ENCODE measurements at regions not wholly inside any gene's neighbourhood (a gene's known extent, or its start where the extent isn't known, plus 50 kb on each side); places are given as distances from the start of the nearest gene placed in this dataset.

DNA sequence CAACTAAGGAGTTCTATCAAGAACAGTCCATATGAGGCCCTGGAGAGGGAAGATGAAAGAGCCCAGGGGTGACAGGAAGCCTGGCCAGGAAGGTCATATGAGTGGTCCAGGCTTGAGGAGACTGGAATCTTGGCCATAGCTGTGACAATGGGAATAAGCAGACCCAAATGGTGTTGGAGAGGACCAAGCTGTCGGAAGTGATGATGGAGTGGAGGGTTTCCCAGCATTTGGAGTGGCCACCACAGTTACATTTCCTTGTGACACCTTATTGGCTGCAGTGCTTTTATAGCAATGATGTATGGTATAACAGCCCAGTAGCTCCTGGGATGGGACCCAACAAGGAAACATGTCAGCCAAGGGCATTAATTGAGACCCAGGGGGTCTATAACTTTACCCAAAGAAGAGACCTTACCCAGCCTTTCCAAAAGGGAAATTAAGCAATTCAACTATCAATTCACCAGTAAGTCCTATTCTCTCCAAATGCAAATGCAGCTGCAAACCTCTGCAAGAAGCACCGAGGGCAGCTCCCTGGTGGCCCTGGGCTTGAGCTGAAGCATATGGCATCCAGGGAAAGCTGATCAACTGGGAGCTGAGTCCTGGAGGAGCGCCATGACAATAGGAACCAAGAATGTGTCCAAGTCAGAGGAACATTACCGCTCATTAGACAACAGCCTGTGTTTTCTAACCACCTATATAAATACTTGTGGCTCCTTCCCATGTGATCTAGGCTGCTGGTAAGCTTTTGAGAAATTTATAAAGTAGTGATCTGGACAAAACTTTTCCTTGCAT is 219.4 kb downstream of the SOD2 start:
- no peak for DNase-seq

DNA sequence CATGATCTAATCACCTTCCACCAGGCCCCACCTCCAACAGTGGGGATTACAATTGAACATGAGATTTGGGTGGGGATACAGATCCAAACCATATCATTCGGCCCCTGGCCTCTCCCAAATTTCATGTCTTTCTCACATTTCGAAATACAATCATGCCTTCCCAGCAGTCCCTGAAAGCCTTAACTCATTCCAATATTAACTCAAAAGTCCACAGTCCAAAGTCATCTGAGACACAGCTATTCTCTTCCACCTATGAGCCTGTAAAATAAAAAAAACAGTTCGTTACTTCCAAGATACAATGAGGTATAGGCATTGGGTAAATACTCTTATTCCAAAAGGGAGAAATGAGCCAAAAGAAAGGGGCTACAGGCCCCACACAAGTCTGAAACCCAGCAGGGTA is 222.6 kb downstream of the SOD2 start:
- DNase-seq = no peak

DNA sequence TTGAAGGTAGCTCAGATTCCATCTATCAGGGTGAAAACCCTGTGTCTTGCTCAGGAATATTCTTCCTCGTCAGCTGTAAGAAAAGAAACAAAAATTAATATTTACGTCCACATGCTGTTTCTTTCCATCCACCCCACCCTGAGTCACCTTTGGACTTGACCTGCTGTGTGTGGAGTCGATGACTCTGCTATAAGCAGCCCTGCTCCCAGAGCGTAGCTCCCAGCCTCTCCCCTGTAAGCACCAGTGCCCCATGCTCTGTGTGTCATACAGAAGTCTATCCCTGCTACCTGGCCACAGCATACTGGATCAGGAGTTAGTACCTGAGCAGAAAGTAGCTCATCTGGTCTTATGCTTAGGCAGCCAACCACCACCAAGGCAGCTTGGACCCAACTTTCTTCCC is 223.6 kb downstream of the SOD2 start:
- DNase-seq = no peak

DNA sequence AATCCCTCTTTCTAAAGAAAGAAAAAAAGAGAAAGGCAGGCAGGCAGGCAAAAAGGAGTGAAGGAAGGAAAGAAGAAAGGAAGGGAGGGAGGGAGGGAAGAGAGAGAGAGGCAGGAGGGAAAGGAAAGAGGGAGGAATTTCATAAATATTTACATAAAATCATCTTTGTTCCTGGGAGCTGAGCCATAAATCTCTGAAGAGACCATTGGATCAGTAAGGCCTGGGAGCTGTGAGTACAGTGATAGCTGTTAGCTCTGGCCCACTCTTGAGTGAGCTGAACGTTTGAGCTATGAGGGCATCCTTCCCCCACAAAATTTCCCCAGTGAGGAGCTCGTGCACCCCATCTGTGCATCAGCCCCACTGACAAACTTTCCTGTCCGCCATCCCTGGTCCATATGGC is 224.0 kb downstream of the SOD2 start:
- DNase-seq = no peak

DNA sequence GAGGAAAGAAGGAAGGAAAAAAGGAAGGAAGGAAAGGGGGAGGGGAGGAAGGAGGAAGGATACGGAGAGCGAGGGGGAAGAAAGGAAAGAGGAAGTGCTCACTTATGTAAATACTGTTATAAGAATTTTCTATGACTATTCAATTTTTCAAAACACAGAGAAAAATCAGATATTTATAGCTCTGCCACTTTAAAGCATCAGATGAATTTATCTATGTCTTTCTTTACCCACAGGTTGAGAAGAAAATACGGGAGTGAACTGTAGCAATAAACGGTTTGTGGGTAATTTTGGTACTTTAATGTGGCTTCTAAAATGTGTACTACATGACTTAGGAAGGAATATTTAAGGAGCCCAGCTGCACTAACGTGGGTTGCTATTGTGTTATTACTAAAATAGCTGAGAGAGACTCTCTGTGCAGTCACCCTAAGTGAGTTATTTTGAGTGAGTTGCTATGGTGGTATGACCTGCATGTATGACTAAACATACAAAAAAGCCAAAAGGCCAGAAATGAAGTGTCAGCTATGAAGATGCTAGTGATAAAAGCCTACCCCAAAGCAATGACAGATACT is 225.5 kb downstream of the SOD2 start:
- DNase-seq = no peak

DNA sequence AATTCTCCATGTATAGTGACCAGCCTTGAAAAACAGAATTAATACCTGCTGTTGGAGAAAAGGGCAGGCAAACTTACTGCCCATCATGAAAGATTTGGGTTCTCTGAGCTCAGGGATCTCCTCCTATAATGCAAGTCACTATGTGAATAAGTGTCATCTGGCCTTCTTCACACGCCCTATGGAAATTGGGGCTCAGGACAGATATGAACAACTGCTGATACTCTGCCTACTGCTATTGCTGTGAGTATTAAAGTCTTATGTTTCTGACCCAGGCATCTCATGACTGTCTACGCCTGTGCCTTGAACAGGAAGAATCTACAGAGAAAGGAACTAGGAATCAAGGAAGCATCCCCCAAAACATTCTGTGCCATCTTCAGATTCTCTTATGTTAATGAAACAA is 226.1 kb downstream of the SOD2 start:
- DNase-seq = no peak

DNA sequence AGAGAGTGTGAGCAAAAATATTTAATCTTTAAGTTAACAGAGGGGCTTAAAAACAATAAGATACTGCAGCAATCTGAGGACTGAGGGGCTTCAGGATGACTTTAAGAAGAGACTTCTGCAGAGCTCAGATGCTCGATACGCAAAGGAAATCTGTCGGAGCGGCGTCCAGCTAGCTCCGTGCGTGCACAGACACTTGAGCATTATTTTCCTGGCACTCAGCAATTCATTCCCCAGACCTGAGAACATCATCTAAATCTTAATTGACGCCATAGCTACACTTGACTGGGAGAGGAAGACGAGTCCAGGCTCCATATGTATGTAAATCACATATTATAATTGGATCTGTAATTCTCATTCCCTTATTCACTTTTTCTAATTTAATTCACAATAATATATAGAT is 228.2 kb downstream of the SOD2 start:
- DNase-seq = no peak

DNA sequence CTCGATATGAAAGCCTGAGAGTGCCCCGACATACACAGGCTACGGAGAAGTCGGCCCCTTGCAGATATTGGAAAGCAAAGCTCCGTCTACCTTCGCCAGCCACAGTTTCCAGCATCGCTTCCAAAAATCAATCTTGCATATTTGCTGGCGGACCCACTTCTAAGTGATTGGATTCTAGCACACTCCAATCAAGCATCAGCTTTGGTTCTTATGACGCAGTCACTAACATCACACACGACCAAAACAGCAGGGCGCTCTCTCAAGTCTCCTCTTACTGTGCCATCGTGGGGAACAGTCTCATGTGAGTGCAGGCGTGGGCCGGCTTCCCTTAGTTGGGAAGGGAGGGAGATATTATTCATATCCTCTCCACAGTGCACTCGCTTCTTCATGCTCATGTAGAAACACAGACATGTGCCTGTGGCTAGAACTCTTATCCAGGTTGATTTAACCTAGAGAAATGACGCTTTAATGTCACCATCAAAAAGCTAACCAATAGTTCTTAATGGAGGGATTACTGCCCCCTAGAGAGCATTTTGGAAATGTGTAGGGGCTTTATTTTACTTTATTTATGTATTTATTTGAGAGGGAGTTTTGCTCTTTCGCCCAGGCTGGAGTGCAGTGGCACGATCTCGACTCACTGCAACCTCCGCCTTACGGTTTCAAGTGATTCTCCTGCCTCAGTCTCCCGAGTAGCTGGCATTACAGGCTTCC is 229.8 kb downstream of the SOD2 start:
- DNase-seq = peak in 1 of 2 donors; percentile 1

DNA sequence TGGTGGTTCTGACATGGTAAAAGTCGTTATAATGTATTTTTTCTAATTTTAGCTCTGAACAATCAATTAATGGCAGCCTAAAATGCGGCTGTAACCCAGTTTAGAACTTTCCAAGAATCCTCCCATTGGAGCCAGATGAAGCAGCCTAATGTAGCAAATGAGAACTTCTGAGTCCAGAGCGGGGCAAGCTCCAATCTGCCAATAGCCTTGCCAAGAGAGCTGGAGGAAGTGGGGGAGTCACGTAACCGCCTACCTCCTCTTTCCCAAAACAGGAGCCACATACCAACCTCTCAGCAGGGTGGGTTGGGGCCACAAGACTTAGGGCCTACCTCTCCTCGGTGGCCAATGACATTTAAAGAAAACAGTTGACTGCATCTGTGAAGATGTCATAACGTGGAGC is 230.6 kb downstream of the SOD2 start:
- DNase-seq = no peak

DNA sequence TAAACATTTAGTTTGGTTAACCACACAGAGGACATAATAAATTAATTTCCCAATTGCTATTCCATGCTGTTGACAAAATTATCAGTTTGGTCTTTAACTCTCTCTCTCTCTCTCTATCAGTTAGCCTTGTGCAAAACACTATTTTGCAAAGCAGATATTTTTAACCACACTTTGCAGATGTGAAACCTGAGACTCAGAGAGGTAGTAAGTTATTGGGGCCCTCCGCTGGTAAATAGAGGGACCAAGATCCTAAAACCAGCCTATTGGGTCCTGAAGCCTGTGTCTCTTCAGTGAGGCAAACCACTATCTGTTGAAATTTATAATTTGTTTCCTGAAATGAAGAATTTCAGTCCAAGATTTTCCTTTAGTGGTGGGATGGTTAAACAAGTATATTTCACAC is 231.0 kb downstream of the SOD2 start:
- DNase-seq = no peak

DNA sequence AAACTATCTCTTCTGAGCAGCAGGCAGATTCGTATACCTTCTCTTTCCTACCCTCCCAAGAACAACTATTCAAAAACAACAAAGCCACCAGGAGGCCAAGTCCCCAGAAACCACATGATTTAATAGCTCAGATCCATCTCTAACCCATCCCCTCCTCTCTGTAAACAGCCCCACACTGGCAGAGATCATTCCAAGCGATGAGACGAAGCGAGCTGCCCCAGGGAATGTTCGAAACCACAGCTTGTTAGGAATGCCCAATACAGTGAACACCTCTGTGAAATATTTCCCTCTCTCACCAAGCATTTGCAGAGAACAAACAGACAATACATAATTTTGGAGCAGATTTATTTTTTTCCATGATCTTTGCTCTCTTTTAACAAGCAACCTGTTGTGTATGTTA is 231.8 kb downstream of the SOD2 start:
- DNase-seq = no peak

DNA sequence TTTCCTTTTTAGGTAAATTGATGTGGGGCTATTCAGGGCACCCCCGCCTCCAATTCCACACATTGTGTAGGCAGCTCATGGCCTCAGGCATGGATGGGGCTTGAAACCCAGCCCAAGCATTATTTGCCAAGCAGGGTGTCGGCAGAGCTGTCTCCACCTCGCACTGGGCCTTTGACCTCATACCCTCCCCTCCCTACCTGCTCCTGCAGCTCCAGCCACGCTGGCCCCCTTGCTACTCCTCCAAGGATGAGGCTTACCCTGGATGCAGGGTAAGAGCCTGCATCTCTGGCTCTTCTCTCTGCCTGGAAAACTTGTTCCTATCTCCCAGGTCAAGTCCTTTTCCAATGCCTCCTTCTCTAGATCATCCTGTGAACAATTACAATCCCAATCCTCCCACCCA is 232.6 kb downstream of the SOD2 start:
- no peak for DNase-seq

DNA sequence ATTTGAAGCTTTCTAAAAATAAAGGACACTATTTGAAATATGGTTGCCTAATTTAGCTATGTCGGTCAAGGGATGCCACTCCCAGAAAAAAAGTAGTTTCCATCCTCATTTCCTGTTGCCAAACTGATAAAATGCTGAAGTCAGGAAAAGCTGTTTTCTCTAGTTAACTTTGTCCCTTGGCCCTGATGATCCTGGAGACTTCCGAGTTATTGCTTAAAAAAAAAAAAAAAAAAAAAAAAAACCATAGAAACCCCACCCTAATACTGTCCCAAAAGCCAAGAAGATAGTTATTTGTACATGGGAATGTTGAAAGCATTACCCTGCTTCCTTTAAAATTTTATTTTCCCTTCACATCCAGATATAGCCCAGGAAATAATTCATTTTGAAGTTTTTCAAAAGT is 236.7 kb downstream of the SOD2 start:
- DNase-seq = no peak

DNA sequence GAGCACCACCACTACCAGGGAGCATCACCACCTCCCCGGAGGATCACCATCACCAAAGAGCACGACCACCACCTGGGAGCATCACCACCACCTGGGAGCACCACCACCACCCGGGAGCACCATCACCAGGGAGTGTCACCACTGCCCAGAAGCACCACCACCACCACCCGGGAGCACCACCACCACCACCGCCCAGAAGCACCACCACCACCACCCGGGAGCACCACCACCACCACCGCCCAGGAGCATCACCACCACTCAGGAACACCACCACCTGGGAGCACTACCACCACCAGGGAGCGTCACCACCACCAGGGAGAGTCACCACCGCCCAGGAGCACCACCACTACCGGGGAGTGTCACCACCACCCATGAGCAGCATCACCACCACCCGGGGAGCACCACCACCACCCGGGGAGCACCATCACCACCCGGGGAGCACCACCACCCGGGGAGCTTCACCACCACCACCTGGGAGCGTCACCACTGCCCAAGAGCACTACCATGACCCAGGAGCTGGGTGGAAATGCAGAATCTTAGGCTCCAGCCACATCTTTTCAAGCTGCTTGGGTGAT is 237.3 kb downstream of the SOD2 start:
- DNase-seq = no peak

DNA sequence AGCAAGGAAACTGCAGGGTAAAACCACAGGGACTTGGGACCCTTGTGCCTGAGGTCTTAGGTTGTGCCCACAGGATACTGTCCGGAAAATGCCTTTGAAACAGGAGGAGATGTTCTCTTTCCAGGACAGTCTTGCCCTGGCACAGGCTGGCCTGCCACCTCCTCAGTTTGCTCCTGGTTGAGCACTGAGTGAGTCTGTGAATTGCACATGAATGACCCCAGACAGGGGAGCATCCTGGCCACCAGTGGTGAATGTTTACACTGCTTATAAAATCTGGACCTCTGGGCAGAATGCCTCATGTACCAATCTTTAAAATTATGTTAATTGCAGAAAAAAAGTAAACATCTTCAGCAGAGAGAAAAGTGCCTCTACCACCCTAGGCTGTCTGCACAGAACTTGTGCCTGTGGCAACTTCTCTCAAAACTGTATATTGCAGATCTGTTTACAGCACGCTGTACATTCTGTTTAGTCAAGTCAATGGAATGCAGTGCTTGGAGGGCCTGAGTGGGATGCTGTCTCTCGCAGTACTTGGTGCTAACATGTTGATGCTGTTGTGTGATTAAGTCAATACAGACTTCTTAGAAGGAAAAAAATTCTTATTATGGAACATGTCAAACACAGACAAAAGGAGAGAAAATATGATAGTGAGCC is 242.1 kb downstream of the SOD2 start:
- no peak for DNase-seq

DNA sequence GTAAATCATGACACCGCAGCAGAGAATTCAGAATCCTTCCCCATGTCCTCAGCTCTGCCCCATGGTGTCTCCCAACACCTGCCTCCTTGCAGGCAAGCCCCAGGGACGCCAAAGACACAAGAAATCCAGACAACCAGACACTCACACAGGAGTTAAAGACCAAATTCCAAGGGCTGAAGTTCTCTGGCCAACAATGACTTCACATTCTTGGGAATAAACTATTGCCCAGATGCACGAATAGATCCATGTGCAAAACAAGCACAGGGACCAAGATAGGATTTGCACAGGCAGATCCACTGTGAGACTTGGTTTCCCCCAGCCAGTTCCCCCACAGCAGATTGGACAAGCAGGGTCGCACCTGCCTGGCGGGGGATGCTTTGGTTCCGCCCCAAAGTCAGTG is 246.7 kb downstream of the SOD2 start:
- DNase-seq = no peak

DNA sequence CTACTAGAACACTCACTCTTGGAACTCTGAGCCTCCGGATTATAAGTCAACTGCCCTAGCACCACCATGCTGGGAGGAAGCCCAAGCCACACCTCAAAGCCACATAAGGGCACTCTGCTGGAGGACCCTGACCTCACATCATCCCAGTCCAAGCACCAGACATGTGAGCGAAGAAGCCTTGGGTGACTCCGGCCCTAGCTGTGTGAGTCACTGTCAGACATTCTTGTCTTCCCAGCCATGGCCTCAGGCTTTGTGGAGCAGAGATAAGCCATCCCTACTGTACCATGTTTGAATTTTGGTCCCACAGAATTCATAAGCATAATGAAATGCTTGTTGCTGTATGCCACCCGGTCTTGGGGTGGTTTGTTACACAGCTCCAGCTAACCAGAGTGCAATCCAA is 247.7 kb downstream of the SOD2 start:
- DNase-seq = no peak

DNA sequence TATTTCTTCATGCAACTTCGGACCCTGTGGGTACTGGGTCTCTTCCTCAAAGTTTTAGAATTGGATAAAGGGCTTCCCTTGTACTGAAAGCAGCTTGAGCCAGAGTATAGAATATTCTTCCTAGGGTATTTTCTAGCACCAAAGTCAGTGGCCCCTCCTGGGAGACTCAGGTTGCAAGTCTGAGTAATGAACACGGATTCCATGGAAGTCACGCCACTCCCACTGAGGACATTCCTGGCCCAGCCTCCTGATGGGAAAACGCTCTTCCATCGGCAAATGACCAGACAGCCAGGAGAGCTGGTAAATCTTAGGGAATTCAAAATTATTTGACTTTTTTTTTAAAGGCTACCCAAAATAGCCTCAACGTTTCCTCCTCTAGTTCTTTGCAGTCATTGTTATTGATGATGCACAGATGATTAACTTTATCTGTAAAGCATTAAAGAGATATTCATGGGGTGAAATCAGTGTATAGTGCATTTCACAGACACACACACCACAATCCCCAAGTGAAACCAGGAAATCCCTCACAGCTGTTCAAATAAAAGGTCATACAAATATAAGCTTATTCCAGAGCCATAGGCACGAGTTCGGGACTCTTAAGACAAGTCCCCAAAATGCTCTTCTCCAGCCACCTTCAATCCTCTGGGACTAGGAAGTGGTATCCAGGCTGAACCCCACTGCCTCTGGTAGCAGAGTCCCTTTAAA is 248.8 kb downstream of the SOD2 start:
- no peak for DNase-seq

DNA sequence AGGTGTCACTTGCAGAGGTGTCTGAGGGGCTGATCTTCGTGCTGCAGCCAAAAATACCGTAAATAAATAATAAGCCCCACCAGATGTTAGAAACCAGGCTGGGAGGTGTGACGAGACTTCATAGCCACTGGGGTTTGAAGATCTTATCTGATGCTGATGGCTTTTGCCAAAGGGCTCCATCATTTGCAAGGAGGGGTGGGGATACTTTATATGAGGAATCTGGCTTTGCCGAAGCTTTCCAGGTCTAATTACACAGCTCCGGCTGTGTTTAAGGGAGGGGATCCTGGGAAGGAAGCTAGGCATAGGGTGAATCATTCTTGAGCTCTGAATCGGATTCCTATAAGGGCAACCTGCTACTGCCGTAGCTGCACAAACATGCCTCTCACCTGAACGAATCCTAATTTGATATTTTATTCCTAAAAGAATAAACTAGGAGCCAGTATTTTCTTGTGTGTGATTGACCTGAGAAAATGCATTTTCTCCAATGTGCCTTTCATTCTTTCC is 249.6 kb downstream of the SOD2 start:
- DNase-seq = no peak

DNA sequence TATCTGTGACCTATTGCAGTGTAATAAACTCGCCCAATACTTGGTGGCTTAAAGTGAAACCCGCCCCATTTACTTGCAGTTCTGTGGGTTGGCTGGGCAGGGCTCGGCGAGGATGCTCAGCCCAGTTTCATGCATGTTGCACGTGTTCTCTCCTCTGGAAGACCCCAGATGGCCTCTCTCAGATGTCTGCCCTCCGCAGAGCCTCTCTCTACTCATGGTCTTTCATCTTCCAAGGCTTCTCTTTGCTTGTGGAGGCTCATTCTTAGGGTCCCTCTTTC is 251.4 kb downstream of the SOD2 start:
- DNase-seq = no peak

DNA sequence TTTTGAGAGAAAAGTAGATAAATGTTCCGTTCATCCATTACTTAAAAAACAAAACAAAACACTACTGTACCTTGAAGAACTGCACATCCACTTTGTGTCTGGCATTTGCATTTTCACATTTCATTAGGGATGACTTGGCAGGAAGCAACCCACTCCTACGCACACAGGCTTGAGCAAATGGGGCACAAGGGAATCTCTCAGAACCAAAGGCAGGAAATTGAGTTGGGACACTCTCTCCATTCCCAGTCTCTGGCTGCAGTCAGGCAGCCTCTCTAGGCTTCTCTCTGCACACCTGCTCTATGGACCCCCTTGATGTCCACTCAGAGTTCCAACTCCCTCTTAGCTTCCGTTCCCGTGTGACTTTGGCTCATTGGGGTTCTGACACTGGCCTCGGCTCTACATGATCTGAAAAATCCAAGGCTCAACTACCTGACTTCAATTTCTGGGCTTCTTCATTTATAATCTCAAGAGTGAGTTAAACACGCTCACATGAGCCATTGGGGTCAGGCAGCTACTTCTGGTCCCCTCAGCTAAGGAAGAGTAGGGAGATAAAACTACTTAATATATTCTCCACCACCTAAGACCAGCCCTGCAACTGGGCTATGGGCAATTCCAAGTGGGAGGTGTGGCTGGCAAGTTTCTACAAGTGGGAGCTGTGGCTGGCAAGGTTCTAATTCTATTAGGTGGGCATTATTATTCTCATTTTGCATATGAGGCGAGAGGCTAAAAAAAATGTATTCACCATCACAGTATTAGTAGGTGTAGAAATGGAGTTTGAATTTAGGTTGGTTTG is 251.9 kb downstream of the SOD2 start:
- no peak for DNase-seq

DNA sequence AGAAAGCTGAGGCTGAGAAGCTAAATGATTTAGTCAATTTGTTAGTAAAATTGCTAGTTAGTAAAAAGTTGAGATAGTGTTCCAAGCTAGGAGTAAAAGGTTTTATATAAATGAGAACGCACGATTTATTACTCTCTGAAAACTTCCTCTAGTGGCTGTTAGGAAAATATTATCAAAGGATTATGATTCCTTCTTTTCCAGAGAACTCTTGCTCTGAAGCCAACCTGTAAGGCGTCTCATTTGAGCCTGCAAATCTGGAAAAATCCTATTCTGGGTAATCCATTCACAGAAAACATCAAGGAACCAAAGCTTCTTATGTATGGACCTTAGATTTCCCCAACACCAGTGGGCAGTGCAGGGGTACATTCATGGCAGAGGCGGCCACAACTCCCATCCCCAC is 252.7 kb downstream of the SOD2 start:
- no peak for DNase-seq
